ENCODE measurements at regions not wholly inside any gene's neighbourhood (a gene's known extent, or its start where the extent isn't known, plus 50 kb on each side); places are given as distances from the start of the nearest gene placed in this dataset.

- TF ChIP-seq CTCF (IDR thresholded peaks at IDR 0.05; ENCODE audit: insufficient read depth, low read length, poor library complexity, severe bottlenecking) (no peak), EZH2phosphoT487 (conservative IDR thresholded peaks at IDR 0.05; ENCODE audit: low read length) (no peak)
Observed at GRCh38 chr14:95440496-95440895, 76.0 kb downstream of the SYNE3 start.
